Liver (tissue), 8 donors: ENCODE measurements at regions not wholly inside any gene's neighbourhood (a gene's known extent, or its start where the extent isn't known, plus 50 kb on each side); places are given as distances from the start of the nearest gene placed in this dataset.

Experiments
- DNase-seq: peaks from one replicate; pipeline ENCODE4 v3.0.0-alpha.2; 2017; ENCODE audit warnings: low spot score
- H3K27ac ChIP-seq, 2 donors: one replicate each; pipeline ENCODE4 v1.7.0; 2013; ENCODE audit warnings: inconsistent platforms in 2 of 2, low read length in 2 of 2, control low read depth in 1 of 2, low read depth in 1 of 2, mild to moderate bottlenecking in 1 of 2
- H3K27me3 ChIP-seq, 4 donors: one replicate each; pipeline versions ENCODE4 v1.6.1 to v1.7.0; 2013; ENCODE audit warnings: low read length in 3 of 4, inconsistent platforms in 1 of 4, mild to moderate bottlenecking in 1 of 4, moderate library complexity in 1 of 4; ENCODE audit not compliant: control insufficient read depth in 4 of 4, insufficient read depth in 4 of 4
- H3K36me3 ChIP-seq, 4 donors: one replicate each; pipeline versions ENCODE4 v1.6.1 to v1.7.0; 2013; ENCODE audit warnings: low read length in 3 of 4, mild to moderate bottlenecking in 3 of 4, low read depth in 1 of 4, moderate library complexity in 1 of 4; ENCODE audit not compliant: control insufficient read depth in 4 of 4, insufficient read depth in 3 of 4
- H3K4me1 ChIP-seq, 4 donors: one replicate each; pipeline versions ENCODE4 v1.6.1 to v1.7.0; 2013; ENCODE audit warnings: low read length in 3 of 4, mild to moderate bottlenecking in 3 of 4, moderate library complexity in 1 of 4; ENCODE audit not compliant: control insufficient read depth in 4 of 4, insufficient read depth in 4 of 4
- H3K4me3 ChIP-seq, 3 donors: one replicate each; pipeline versions ENCODE4 v1.6.1 to v1.7.0; 2013; ENCODE audit warnings: low read length in 3 of 3, control low read depth in 1 of 3, low read depth in 1 of 3, mild to moderate bottlenecking in 1 of 3
- H3K9ac ChIP-seq, 2 donors: one replicate each; pipeline ENCODE4 v1.7.0; 2013; ENCODE audit warnings: low read length in 2 of 2, mild to moderate bottlenecking in 2 of 2, moderate library complexity in 2 of 2, control low read depth in 1 of 2, low read depth in 1 of 2
- H3K9me3 ChIP-seq, 4 donors: one replicate each; pipeline versions ENCODE4 v1.6.1 to v1.7.0; 2013; ENCODE audit warnings: low read length in 3 of 4; ENCODE audit not compliant: control insufficient read depth in 4 of 4
- EGR1 ChIP-seq, 2 donors: IDR thresholded peaks; 2 replicates each; pipeline ENCODE4 v1.6.1; 2016 to 2018; ENCODE audit warnings: antibody characterized with exemption in 2 of 2, low read depth in 2 of 2
- FOXA1 ChIP-seq: IDR thresholded peaks from 2 replicates; pipeline ENCODE4 v1.6.1; 2016; ENCODE audit warnings: antibody characterized with exemption
- FOXA2 ChIP-seq: IDR thresholded peaks from 2 replicates; pipeline ENCODE4 v1.6.1; 2016; ENCODE audit warnings: antibody characterized with exemption
- GABPA ChIP-seq, 2 donors: IDR thresholded peaks in 1 of 2; conservative IDR thresholded peaks in 1 of 2; 2 replicates each; pipeline ENCODE4 v1.6.1; 2016; ENCODE audit warnings: antibody characterized with exemption in 2 of 2, mild to moderate bottlenecking in 1 of 2, moderate library complexity in 1 of 2
- HNF4A ChIP-seq, 2 donors: conservative IDR thresholded peaks; 2 replicates each; pipeline ENCODE4 v1.6.1; 2016; ENCODE audit warnings: antibody characterized with exemption in 2 of 2, mild to moderate bottlenecking in 2 of 2
- HNF4G ChIP-seq: IDR thresholded peaks from 2 replicates; pipeline ENCODE4 v1.6.1; 2016; ENCODE audit warnings: antibody characterized with exemption
- JUND ChIP-seq, 2 donors: IDR thresholded peaks; 2 replicates each; pipeline ENCODE4 v1.6.1; 2016; ENCODE audit warnings: antibody characterized with exemption in 2 of 2
- NR2F2 ChIP-seq: IDR thresholded peaks from 2 replicates; pipeline ENCODE4 v1.6.1; 2016; ENCODE audit warnings: antibody characterized with exemption
- RAD21 ChIP-seq, 2 donors: IDR thresholded peaks; 2 replicates each; pipeline ENCODE4 v1.6.1; 2016; ENCODE audit warnings: antibody characterized with exemption in 2 of 2, mild to moderate bottlenecking in 2 of 2
- RXRA ChIP-seq, 2 donors: IDR thresholded peaks; 2 replicates each; pipeline ENCODE4 v1.6.1; 2017 to 2018; ENCODE audit warnings: antibody characterized with exemption in 2 of 2, mild to moderate bottlenecking in 1 of 2
- SP1 ChIP-seq: IDR thresholded peaks from 2 replicates; pipeline ENCODE4 v1.6.1; 2018; ENCODE audit warnings: antibody characterized with exemption, mild to moderate bottlenecking
- TAF1 ChIP-seq: conservative IDR thresholded peaks from 2 replicates; pipeline ENCODE4 v1.6.1; 2016; ENCODE audit warnings: antibody characterized with exemption, mild to moderate bottlenecking
- YY1 ChIP-seq: IDR thresholded peaks from 2 replicates; pipeline ENCODE4 v1.6.1; 2016; ENCODE audit warnings: antibody characterized with exemption, mild to moderate bottlenecking
- ZBTB33 ChIP-seq: IDR thresholded peaks from 2 replicates; pipeline ENCODE4 v1.6.1; 2016; ENCODE audit warnings: antibody characterized with exemption
- WGBS: extraction: QIAGEN DNeasy Blood & Tissue Kit; methylation state at CpG from one replicate; pipeline ENCODE4 v1.1.7; 2013; 5-methylcytosine and 5-hydroxymethylcytosine counted together
- TF ChIP-seq, protein P1 (sequence below): IDR thresholded peaks from 2 replicates; pipeline ENCODE4 v1.6.1; 2016; ENCODE audit warnings: antibody characterized with exemption
- TF ChIP-seq, protein P2 (sequence below): IDR thresholded peaks from 2 replicates; pipeline ENCODE4 v1.6.1; 2016; ENCODE audit warnings: antibody characterized with exemption
- TF ChIP-seq, protein P3 (sequence below): fragments of 150-350 bp; IDR thresholded peaks from 2 replicates; pipeline ENCODE4 v1.5.1; 2017; ENCODE audit warnings: improper control_type of control experiment, low read depth, low read length; ENCODE audit not compliant: missing input control
- TF ChIP-seq, protein P4 (sequence below): IDR thresholded peaks from 2 replicates; pipeline ENCODE4 v1.6.1; 2016; ENCODE audit warnings: antibody characterized with exemption, mild to moderate bottlenecking
- donor health status: healthy.
- donor health status: healthy.
- donor health status: healthy.
- donor health status: healthy.
- donor health status: healthy.

DNA sequence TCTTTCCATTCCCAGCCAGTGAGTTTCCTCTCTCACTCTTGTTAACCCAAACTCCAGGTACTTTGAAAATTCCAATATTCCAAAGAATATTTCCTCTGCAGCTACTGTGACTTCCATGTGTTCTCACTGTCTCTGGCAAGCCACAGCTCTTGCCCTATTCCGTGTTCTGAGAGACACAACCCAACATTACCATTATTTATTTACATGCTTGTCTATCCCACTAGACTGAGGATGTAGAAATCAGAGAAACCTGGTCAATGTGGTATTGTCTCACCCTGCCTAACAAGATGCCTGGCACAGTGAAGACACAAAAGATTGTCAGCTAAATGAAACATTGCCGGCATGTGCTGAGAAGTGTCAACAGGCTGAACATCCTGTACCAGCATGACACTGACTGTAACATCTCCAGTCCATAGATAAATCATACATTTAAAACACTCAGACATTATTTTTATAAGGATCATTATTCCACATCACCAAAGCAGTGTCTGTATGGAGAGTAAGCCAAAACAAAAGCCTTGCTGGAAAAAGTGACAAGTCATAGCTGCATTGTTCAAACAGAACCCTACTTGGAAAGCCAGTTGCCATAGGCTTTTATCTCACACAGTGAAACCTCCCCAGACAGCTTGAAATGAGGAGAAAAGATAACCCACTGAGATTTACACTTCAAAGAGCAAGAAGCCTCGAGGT is 72.3 kb downstream of the SIPA1L2 start:
- no peak for DNase-seq
- Histone ChIP-seq H3K4me1 (no peaks in the 10 kb centered on the region), H3K9me3 (no peaks in the 10 kb centered on the region), H3K4me3 (no peak overlapping the region), H3K27me3 (no peaks in the 10 kb centered on the region), H3K36me3 (no peaks in the 10 kb centered on the region), H3K27ac (no peak overlapping the region), H3K9ac (no peak overlapping the region)
- TF ChIP-seq, protein P1, sequence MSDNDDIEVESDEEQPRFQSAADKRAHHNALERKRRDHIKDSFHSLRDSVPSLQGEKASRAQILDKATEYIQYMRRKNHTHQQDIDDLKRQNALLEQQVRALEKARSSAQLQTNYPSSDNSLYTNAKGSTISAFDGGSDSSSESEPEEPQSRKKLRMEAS, result no peak
- TF ChIP-seq GABPA (IDR thresholded peaks at IDR 0.05 in 1 of 2, conservative IDR thresholded peaks at IDR 0.05 in 1 of 2) (no peak), RXRA (IDR thresholded peaks at IDR 0.05) (no peak)
- TF ChIP-seq, protein P2, sequence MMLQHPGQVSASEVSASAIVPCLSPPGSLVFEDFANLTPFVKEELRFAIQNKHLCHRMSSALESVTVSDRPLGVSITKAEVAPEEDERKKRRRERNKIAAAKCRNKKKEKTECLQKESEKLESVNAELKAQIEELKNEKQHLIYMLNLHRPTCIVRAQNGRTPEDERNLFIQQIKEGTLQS, result no peak
- 78% methylated on average over 3 of the region's 3 CpGs for WGBS

DNA sequence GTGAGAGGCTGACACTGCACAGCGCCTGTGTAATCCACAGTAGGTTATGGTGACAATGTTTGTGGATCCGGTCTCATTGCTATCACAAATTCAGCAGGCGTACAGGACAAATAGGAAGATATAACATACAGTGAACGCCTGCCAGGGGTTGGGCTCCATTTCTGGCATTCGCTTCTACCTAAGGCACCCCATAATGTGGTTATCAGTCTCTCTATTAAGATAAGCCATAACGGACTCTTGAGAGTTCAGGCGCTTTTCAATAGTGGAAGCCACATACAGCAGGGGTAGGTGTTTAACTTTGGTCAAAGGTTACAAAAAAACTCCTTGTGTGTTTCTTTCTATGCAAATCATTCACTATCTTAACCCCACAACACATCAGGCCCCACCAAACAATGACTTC is 72.8 kb downstream of the SIPA1L2 start:
- no peaks in the 10 kb centered on the region for H3K36me3 ChIP-seq
- no peak overlapping the region for H3K27ac ChIP-seq
- H3K9me3 ChIP-seq, result no peaks in the 10 kb centered on the region
- no peak overlapping the region for H3K4me3 ChIP-seq
- H3K9ac ChIP-seq, result no peak overlapping the region
- TF ChIP-seq FOXA2, result no peak
- H3K27me3 ChIP-seq, result no peaks in the 10 kb centered on the region
- DNase-seq, result no peak
- 90% methylated on average over 7 of the region's 7 CpGs for WGBS
- no peaks in the 10 kb centered on the region for H3K4me1 ChIP-seq

DNA sequence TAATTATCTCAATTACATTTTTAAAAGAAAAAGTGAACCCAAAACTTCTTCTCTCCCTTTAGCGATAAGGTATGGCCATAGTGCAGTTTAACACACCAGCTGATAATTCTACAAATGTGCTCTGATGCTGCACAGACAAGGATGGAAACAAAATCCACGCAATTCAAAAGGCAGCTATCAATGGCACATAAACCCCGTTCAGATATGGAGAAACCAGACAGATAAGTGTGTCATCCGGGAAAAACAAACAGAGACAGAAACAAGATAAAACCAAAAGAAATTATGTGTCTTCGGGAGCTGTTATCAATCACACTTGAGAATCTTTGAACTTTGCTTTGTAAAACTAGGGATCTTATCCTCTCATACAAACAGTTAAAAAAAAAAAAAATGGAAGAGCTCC is 73.6 kb downstream of the SIPA1L2 start:
- WGBS, result 44% methylated on average over 5 of the region's 5 CpGs
- TF ChIP-seq, protein P1, result no peak
- no peak for TF ChIP-seq RXRA (IDR thresholded peaks at IDR 0.05)
- no peak for TF ChIP-seq YY1
- TF ChIP-seq JUND (IDR thresholded peaks at IDR 0.05), result no peak
- TF ChIP-seq, protein P3, sequence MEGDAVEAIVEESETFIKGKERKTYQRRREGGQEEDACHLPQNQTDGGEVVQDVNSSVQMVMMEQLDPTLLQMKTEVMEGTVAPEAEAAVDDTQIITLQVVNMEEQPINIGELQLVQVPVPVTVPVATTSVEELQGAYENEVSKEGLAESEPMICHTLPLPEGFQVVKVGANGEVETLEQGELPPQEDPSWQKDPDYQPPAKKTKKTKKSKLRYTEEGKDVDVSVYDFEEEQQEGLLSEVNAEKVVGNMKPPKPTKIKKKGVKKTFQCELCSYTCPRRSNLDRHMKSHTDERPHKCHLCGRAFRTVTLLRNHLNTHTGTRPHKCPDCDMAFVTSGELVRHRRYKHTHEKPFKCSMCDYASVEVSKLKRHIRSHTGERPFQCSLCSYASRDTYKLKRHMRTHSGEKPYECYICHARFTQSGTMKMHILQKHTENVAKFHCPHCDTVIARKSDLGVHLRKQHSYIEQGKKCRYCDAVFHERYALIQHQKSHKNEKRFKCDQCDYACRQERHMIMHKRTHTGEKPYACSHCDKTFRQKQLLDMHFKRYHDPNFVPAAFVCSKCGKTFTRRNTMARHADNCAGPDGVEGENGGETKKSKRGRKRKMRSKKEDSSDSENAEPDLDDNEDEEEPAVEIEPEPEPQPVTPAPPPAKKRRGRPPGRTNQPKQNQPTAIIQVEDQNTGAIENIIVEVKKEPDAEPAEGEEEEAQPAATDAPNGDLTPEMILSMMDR, result no peak
- TF ChIP-seq, protein P4, sequence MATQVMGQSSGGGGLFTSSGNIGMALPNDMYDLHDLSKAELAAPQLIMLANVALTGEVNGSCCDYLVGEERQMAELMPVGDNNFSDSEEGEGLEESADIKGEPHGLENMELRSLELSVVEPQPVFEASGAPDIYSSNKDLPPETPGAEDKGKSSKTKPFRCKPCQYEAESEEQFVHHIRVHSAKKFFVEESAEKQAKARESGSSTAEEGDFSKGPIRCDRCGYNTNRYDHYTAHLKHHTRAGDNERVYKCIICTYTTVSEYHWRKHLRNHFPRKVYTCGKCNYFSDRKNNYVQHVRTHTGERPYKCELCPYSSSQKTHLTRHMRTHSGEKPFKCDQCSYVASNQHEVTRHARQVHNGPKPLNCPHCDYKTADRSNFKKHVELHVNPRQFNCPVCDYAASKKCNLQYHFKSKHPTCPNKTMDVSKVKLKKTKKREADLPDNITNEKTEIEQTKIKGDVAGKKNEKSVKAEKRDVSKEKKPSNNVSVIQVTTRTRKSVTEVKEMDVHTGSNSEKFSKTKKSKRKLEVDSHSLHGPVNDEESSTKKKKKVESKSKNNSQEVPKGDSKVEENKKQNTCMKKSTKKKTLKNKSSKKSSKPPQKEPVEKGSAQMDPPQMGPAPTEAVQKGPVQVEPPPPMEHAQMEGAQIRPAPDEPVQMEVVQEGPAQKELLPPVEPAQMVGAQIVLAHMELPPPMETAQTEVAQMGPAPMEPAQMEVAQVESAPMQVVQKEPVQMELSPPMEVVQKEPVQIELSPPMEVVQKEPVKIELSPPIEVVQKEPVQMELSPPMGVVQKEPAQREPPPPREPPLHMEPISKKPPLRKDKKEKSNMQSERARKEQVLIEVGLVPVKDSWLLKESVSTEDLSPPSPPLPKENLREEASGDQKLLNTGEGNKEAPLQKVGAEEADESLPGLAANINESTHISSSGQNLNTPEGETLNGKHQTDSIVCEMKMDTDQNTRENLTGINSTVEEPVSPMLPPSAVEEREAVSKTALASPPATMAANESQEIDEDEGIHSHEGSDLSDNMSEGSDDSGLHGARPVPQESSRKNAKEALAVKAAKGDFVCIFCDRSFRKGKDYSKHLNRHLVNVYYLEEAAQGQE, result no peak
- TF ChIP-seq FOXA2, result no peak
- TF ChIP-seq EGR1 (IDR thresholded peaks at IDR 0.05; ENCODE audit: low read depth in 2 of 2), result no peak
- TF ChIP-seq HNF4G, result no peak
- TF ChIP-seq FOXA1, result no peak
- TF ChIP-seq GABPA (IDR thresholded peaks at IDR 0.05 in 1 of 2, conservative IDR thresholded peaks at IDR 0.05 in 1 of 2), result no peak
- TF ChIP-seq NR2F2, result no peak
- no peak for TF ChIP-seq TAF1
- TF ChIP-seq RAD21 (IDR thresholded peaks at IDR 0.05), result no peak
- TF ChIP-seq ZBTB33, result no peak
- no peak for TF ChIP-seq HNF4A (conservative IDR thresholded peaks at IDR 0.05)
- TF ChIP-seq SP1, result no peak
- TF ChIP-seq, protein P2, result no peak
- H3K36me3 ChIP-seq, result no peaks in the 10 kb centered on the region
- H3K4me1 ChIP-seq, result no peaks in the 10 kb centered on the region
- no peaks in the 10 kb centered on the region for H3K27me3 ChIP-seq
- H3K4me3 ChIP-seq, result no peak overlapping the region
- DNase-seq, result no peak
- no peak overlapping the region for H3K27ac ChIP-seq
- no peaks in the 10 kb centered on the region for H3K9me3 ChIP-seq
- no peak overlapping the region for H3K9ac ChIP-seq
